ENCODE measurements at regions not wholly inside any gene's neighbourhood (a gene's known extent, or its start where the extent isn't known, plus 50 kb on each side); places are given as distances from the start of the nearest gene placed in this dataset.

GRCh38 chr5:57780306-57780960 lies 297.8 kb upstream of the ACTBL2 start:
- no peaks in the 10 kb centered on the region for H3K36me3 ChIP-seq (ENCODE audit: control insufficient read depth, insufficient read depth, low read length)
- H3K4me1 ChIP-seq (ENCODE audit: control insufficient read depth, insufficient read depth, low read length), result no peaks in the 10 kb centered on the region
- no peak overlapping the region for H3K9ac ChIP-seq (ENCODE audit: low read length)
- no peak overlapping the region for H3K4me3 ChIP-seq (ENCODE audit: low read length)
- no peak overlapping the region for H3K27ac ChIP-seq (ENCODE audit: low read depth, low read length)
- H3K27me3 ChIP-seq (ENCODE audit: control insufficient read depth, insufficient read depth, low read length), result no peaks in the 10 kb centered on the region

- Histone ChIP-seq H3K36me3 (ENCODE audit: control insufficient read depth, insufficient read depth, low read length) (no peaks in the 10 kb centered on the region), H3K27me3 (ENCODE audit: control insufficient read depth, insufficient read depth, low read length) (no peaks in the 10 kb centered on the region), H3K4me3 (ENCODE audit: low read length) (no peak overlapping the region), H3K27ac (ENCODE audit: low read depth, low read length) (no peak overlapping the region), H3K9ac (ENCODE audit: low read length) (no peak overlapping the region), H3K4me1 (ENCODE audit: control insufficient read depth, insufficient read depth, low read length) (no peaks in the 10 kb centered on the region)
Observed at GRCh38 chr5:57779383-57780223, 297.0 kb upstream of the ACTBL2 start.

DNA sequence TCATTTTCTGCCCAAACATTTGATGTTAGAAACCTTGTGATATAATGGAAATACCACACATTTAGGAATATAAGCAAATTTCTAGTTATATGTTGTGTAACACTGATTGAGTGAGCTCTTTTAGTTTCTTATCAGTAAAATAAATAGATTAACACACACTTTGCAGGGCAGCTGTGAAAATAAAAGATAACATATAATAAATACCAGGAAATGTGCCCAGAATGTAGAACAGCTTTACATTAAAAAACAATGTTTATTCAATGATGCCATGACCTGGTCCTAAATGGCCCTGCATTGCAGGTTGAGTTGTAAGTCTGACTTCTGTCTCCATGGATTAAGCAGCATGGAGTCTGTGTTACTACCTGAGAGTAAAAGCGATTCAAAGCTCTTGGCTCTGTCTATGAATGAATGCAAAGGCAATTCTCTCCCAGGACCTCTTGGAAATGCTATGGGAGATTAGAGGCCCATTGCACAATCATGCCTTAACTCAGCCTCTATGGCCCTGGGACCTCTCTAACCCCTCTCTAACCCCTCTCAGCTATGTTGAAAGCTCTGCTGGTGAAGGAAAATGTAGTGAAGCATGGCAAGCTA lies 296.0 kb upstream of the ACTBL2 start:
- Histone ChIP-seq H3K36me3 (ENCODE audit: control insufficient read depth, insufficient read depth, low read length) (no peaks in the 10 kb centered on the region), H3K4me1 (ENCODE audit: control insufficient read depth, insufficient read depth, low read length) (no peaks in the 10 kb centered on the region), H3K9ac (ENCODE audit: low read length) (no peak overlapping the region), H3K27me3 (ENCODE audit: control insufficient read depth, insufficient read depth, low read length) (no peaks in the 10 kb centered on the region), H3K27ac (ENCODE audit: low read depth, low read length) (no peak overlapping the region), H3K4me3 (ENCODE audit: low read length) (no peak overlapping the region)

- Histone ChIP-seq H3K4me1 (ENCODE audit: control insufficient read depth, insufficient read depth, low read length) (no peaks in the 10 kb centered on the region), H3K9ac (ENCODE audit: low read length) (no peak overlapping the region), H3K27ac (ENCODE audit: low read depth, low read length) (no peak overlapping the region), H3K27me3 (ENCODE audit: control insufficient read depth, insufficient read depth, low read length) (no peaks in the 10 kb centered on the region), H3K4me3 (ENCODE audit: low read length) (no peak overlapping the region), H3K36me3 (ENCODE audit: control insufficient read depth, insufficient read depth, low read length) (no peaks in the 10 kb centered on the region)
Observed at GRCh38 chr5:57777174-57777581, 294.6 kb upstream of the ACTBL2 start.

GRCh38 chr5:57776035-57776434 lies 293.4 kb upstream of the ACTBL2 start:
- Histone ChIP-seq H3K36me3 (ENCODE audit: control insufficient read depth, insufficient read depth, low read length) (no peaks in the 10 kb centered on the region), H3K27me3 (ENCODE audit: control insufficient read depth, insufficient read depth, low read length) (no peaks in the 10 kb centered on the region), H3K4me3 (ENCODE audit: low read length) (no peak overlapping the region), H3K4me1 (ENCODE audit: control insufficient read depth, insufficient read depth, low read length) (no peaks in the 10 kb centered on the region), H3K9ac (ENCODE audit: low read length) (no peak overlapping the region), H3K27ac (ENCODE audit: low read depth, low read length) (no peak overlapping the region)

- Histone ChIP-seq H3K27ac (ENCODE audit: low read depth, low read length) (no peak overlapping the region), H3K9ac (ENCODE audit: low read length) (no peak overlapping the region), H3K27me3 (ENCODE audit: control insufficient read depth, insufficient read depth, low read length) (no peaks in the 10 kb centered on the region), H3K36me3 (ENCODE audit: control insufficient read depth, insufficient read depth, low read length) (no peaks in the 10 kb centered on the region), H3K4me1 (ENCODE audit: control insufficient read depth, insufficient read depth, low read length) (no peaks in the 10 kb centered on the region), H3K4me3 (ENCODE audit: low read length) (no peak overlapping the region)
Observed at GRCh38 chr5:57774439-57774838, 291.8 kb upstream of the ACTBL2 start.

DNA sequence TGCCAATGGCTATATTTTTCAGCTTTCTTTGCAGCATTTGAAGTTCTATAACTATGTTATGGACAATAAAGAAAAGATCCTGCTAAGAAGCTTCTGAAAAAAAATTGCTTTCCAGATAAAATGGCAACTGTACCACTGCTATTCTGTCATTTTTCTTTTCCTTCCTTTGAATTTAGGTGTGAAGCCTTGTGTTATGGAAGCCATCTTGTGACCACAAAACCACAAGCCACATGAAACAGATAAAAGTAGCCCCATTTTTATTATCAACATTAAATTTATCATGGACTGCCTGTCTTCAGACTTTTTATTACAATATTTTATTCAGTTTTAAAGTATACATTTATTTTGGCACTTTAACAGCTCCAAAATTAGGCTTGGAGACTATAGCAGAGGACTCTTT lies 289.9 kb upstream of the ACTBL2 start:
- no peaks in the 10 kb centered on the region for H3K36me3 ChIP-seq (ENCODE audit: control insufficient read depth, insufficient read depth, low read length)
- no peak overlapping the region for H3K4me3 ChIP-seq (ENCODE audit: low read length)
- no peaks in the 10 kb centered on the region for H3K27me3 ChIP-seq (ENCODE audit: control insufficient read depth, insufficient read depth, low read length)
- no peak overlapping the region for H3K27ac ChIP-seq (ENCODE audit: low read depth, low read length)
- no peaks in the 10 kb centered on the region for H3K4me1 ChIP-seq (ENCODE audit: control insufficient read depth, insufficient read depth, low read length)
- H3K9ac ChIP-seq (ENCODE audit: low read length), result no peak overlapping the region

DNA sequence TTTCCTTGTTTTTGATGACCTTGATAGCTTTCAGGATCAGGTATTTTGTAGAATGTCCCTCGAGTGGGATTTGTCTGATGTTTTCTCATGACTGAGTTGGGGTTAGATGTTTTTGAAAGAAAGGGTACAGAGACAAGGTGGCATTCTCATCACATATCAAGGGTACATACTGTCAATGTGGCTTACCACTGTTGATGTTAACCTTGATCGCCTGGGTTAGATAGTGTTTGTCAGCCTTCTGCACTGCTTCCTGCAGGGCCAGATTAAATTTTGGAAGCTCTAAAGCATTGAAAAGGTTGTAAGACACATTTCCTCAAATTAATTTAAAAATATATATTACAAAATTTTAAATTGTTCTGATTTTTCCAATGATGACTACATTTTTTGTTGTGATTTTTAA lies 287.4 kb upstream of the ACTBL2 start:
- Histone ChIP-seq H3K4me3 (ENCODE audit: low read length) (no peak overlapping the region), H3K36me3 (ENCODE audit: control insufficient read depth, insufficient read depth, low read length) (no peaks in the 10 kb centered on the region), H3K27me3 (ENCODE audit: control insufficient read depth, insufficient read depth, low read length) (no peaks in the 10 kb centered on the region), H3K9ac (ENCODE audit: low read length) (no peak overlapping the region), H3K4me1 (ENCODE audit: control insufficient read depth, insufficient read depth, low read length) (no peaks in the 10 kb centered on the region), H3K27ac (ENCODE audit: low read depth, low read length) (no peak overlapping the region)

DNA sequence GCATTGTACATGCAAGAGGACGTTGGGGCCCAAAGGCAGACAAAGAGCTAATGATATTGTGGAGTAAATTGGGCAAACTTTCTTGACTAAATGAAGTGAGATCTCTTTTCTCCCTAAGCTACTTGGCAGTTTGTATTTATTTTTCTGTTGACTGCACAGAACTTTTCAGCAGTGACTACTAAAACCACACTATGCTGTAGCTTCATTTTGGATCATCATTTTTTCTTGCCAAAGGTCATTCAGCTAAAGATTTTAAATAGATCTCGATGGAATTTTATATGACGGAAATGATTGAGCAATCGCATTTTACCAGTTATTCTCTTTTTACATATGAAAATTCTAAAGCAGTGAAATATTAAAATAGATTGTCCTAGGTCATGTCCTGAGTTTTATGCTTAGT lies 286.1 kb upstream of the ACTBL2 start:
- Histone ChIP-seq H3K4me3 (ENCODE audit: low read length) (no peak overlapping the region), H3K27ac (ENCODE audit: low read depth, low read length) (no peak overlapping the region), H3K27me3 (ENCODE audit: control insufficient read depth, insufficient read depth, low read length) (no peaks in the 10 kb centered on the region), H3K4me1 (ENCODE audit: control insufficient read depth, insufficient read depth, low read length) (no peaks in the 10 kb centered on the region), H3K36me3 (ENCODE audit: control insufficient read depth, insufficient read depth, low read length) (no peaks in the 10 kb centered on the region), H3K9ac (ENCODE audit: low read length) (no peak overlapping the region)

DNA sequence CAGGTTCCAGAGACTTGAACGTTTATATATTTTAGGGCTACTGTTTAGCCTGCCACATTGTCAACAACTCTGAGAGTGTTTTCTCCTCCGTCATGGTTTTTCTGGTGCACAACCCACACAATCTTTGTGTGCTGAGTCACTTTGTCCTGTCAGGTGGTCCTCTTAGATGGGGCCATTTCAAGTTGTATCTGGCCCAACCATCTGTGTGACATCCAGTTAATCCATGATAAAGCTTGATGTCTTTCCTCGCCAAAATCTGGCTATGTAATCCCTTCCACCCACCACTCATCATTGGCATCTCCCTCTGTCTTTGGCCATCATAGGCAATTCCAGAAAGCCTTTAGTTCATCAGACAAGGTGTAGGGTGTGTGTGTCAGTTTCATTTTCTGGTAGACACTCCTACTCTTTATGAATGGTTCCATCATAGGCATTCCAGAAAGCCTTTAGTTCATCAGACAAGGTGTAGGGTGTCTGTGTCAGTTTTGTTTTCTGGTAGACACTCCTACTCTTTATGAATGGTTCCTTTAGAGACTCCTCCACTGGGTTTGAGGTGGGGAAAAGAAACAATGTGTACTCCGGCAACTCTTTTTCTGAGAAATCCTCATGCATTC lies 282.0 kb upstream of the ACTBL2 start:
- Histone ChIP-seq H3K9ac (ENCODE audit: low read length) (no peak overlapping the region), H3K36me3 (ENCODE audit: control insufficient read depth, insufficient read depth, low read length) (no peaks in the 10 kb centered on the region), H3K4me3 (ENCODE audit: low read length) (no peak overlapping the region), H3K27ac (ENCODE audit: low read depth, low read length) (no peak overlapping the region), H3K4me1 (ENCODE audit: control insufficient read depth, insufficient read depth, low read length) (no peaks in the 10 kb centered on the region), H3K27me3 (ENCODE audit: control insufficient read depth, insufficient read depth, low read length) (no peaks in the 10 kb centered on the region)

GRCh38 chr5:57761513-57761912 lies 278.9 kb upstream of the ACTBL2 start:
- no peak overlapping the region for H3K27ac ChIP-seq (ENCODE audit: low read depth, low read length)
- no peaks in the 10 kb centered on the region for H3K36me3 ChIP-seq (ENCODE audit: control insufficient read depth, insufficient read depth, low read length)
- no peak overlapping the region for H3K4me3 ChIP-seq (ENCODE audit: low read length)
- no peaks in the 10 kb centered on the region for H3K27me3 ChIP-seq (ENCODE audit: control insufficient read depth, insufficient read depth, low read length)
- no peak overlapping the region for H3K9ac ChIP-seq (ENCODE audit: low read length)
- H3K4me1 ChIP-seq (ENCODE audit: control insufficient read depth, insufficient read depth, low read length), result no peaks in the 10 kb centered on the region

DNA sequence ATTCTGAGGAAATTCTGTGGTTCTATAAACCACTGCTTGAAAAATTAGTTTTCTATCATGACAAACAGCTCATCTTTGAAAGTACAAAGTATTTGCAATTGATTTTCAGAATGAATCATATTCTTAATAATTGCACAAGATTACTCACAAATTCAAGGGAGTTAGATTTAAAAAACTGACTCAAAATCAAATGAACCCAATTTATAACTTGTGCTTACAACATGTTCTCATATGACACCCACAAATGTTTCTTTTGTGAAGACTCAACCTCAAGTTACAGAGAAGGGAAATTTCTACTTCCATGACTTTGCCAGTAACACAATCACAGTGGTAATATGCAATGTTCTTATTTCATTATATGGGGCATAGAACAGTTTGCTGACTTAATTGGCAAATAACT lies 272.0 kb upstream of the ACTBL2 start:
- no peak overlapping the region for H3K4me3 ChIP-seq (ENCODE audit: low read length)
- no peaks in the 10 kb centered on the region for H3K36me3 ChIP-seq (ENCODE audit: control insufficient read depth, insufficient read depth, low read length)
- no peak overlapping the region for H3K9ac ChIP-seq (ENCODE audit: low read length)
- no peak overlapping the region for H3K27ac ChIP-seq (ENCODE audit: low read depth, low read length)
- no peaks in the 10 kb centered on the region for H3K27me3 ChIP-seq (ENCODE audit: control insufficient read depth, insufficient read depth, low read length)
- H3K4me1 ChIP-seq (ENCODE audit: control insufficient read depth, insufficient read depth, low read length), result no peaks in the 10 kb centered on the region
